GM19043 (cell line): ENCODE measurements at regions not wholly inside any gene's neighbourhood (a gene's known extent, or its start where the extent isn't known, plus 50 kb on each side); places are given as distances from the start of the nearest gene placed in this dataset.

ENCODE experiments used
- ATAC-seq: cut with Tn5 transposase; IDR thresholded peaks from one replicate; pipeline ENCODE4 v1.9.1; 2021; ENCODE audit warnings: low read depth; ENCODE audit not compliant: unreplicated experiment

DNA sequence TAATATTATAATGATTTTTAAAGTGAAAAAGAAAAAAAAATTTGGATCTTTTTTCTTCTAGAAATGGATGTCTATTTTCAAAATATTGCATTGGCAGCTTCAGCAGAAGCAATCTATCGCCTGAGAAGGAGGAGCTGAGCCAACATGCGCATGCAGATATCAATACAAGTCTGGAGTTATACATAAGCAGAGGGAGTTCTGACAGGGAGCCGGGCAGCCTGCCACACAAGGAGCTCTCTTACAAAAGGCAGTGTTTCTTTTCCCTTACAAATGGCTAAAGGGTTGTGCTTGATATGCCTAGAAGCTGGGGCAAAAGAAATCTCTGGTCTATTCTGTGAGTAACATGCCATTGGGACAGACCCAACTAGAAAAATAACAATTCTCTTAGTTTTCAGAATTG is 291.9 kb upstream of the TRIB2 start:
- ATAC-seq = no peak

- ATAC-seq = no peak
Measured at GRCh38 chr2:12428324-12428723, 288.4 kb upstream of the TRIB2 start.

GRCh38 chr2:12428786-12429185 is 287.9 kb upstream of the TRIB2 start:
- no peak for ATAC-seq

- ATAC-seq = no peak
Measured at GRCh38 chr2:12429779-12430406, 286.8 kb upstream of the TRIB2 start.

GRCh38 chr2:12430407-12431133 is 286.2 kb upstream of the TRIB2 start:
- peak; percentile 98 for ATAC-seq

- no peak for ATAC-seq
Measured at GRCh38 chr2:12432985-12433625, 283.6 kb upstream of the TRIB2 start.

DNA sequence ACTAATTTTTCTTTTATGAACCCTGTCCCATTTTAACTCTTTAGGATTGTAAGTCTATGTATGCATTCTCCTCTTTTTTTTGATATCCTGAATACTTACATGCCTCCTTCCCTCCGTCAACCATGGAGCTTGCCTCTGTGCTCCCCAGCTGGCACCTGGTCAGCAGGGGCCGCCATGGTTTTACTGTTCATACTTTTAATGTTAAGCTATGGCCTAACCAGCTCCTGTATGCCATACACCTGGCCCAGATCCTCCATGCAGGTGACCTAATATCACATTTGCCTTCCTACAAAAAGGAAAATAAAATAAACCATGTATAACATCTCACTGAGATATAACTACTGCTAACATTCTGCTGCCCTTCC is 283.1 kb upstream of the TRIB2 start:
- ATAC-seq = no peak

DNA sequence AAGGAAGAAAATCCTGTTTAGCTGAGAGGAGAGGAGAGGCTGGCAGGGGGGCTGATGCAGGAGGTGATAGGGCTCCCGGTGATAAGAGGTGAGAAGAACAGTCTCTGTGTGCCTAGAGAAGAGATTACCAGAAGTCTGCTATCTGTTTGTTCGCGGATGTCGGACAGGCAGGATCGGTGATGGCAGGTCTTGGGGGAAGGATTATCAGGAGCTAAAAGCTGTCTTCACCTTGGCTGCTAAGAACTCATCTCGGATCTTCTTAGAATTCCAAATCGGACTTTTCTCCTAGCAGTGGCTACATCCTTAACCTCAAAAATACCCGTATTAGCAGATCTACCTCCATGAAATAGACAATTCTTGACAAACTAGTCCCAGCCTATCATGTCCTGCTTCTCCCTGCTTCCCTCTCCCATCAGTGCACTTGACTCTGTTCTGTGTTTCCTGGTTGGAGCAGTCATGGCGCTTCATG is 282.1 kb upstream of the TRIB2 start:
- no peak for ATAC-seq

GRCh38 chr2:12435430-12436222 is 281.1 kb upstream of the TRIB2 start:
- ATAC-seq = no peak

DNA sequence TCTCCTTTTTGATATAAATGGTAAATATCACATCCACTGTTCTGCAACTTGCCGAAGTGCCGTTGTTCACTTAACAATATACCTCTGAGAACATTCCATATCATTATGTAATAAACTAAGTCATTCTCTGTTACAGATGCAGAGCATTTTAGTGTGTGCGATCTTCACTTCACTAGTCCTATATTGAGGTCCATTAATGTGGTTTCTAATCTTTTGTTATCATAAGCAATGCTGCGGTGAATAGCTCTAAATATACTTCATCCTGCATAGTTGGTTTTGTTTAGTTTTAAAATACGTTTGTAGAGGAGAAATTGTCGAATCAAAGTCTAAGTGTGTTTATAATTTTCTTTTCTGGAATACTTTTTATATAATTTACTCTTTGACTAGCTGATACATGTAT is 280.3 kb upstream of the TRIB2 start:
- ATAC-seq = no peak

GRCh38 chr2:12436935-12437561 is 279.7 kb upstream of the TRIB2 start:
- ATAC-seq = no peak

DNA sequence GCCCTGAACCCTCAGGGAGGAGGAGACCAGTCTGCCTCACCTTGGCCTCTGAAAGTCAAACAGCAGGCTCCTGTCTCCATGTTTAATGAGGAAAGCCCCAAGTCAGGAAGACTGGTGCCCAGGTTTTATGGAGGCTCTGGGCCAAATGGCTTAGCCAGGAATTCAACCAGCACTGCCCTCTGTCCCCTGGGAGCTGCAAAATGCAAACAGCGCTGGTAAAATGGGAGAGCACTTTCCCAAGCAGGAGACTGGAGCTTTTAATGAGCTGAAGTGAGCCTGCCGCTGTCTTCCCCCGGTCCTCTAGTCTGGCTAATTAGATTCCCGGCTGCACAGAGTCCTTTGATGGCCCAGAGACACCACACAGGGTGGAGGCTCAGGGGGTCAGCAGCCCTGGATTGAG is 276.0 kb upstream of the TRIB2 start:
- ATAC-seq = no peak

DNA sequence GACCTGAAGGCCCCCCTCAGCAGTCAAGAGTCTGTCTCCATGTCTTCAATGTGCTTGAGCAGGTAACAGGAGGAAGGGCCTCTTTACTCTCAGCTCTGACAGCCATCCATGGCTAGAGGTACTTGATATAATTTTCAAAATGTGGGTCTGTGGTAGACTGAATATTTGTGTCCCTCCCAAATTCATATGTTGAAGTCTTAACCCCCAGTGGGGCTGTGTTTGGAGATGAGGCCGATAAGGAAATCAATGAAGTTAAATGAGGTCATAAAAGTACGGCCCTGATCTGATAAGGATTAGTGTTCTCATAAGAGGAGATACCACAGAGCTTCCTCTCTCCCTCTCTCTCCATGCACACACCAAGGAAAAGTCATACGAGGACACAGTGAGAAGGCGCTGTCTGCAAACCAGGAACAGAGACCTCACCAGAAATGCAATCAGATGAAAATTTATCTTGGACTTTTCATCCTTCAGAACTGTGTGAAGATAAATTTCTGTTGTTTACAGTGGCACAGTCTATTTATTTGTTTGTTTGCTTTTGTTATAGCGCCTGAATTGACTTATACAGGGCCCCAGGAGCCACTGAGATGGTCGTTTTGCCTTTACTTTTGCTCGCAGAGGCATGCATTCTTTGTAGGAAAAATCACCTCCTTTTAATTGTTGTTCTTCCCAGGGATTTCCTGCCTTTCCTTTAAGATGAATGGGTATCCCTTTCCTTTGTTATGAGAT is 274.8 kb upstream of the TRIB2 start:
- no peak for ATAC-seq

GRCh38 chr2:12442476-12442847 is 274.3 kb upstream of the TRIB2 start:
- ATAC-seq = no peak

GRCh38 chr2:12448846-12449505 is 267.8 kb upstream of the TRIB2 start:
- no peak for ATAC-seq

GRCh38 chr2:12451726-12452125 is 265.0 kb upstream of the TRIB2 start:
- no peak for ATAC-seq

DNA sequence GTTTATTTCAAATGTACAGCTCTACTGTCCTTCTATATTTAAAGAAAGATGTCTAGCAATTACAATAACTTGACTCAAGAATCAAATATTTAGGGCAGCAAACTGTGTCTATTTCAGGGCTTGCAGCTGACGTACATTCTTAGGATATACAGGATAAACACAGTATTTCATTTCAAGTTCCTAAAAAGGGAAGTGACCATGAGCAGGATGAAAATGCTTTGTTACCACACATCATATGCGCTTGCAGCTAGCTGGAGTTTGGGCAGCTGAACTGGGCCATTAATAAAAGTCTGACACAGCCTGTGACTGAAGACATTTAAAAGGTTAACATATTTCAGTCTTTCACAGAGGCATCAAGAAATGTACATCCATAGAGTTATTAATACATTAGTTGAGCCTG is 264.6 kb upstream of the TRIB2 start:
- no peak for ATAC-seq

DNA sequence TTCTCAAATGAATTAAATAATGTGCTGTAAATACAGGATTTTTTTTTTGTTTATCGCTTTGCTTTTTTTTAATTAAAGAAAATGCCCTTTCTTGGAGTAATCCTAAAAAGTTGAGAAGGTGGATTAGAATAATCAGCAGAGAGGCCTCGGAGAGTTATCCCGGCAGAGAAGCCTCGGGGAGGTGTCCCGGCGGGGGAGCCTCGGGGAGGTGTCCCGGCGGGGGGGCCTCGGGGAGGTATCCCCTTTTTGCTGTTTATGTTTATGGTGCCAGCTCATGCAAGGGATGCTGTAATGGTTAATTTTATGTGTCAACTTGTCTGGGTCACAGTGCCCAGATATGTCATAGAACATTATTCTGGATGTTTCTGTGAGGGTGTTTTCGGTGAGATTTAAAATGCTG is 263.0 kb upstream of the TRIB2 start:
- ATAC-seq = no peak

GRCh38 chr2:12455661-12456060 is 261.1 kb upstream of the TRIB2 start:
- no peak for ATAC-seq
